Activated T-cell treated with anti-CD3 and anti-CD28 coated beads, Interleukin-2, amount 50 U/mL, for 72 hours (primary cell): ENCODE measurements at regions not wholly inside any gene's neighbourhood (a gene's known extent, or its start where the extent isn't known, plus 50 kb on each side); places are given as distances from the start of the nearest gene placed in this dataset.

Source experiments
- ATAC-seq, 2 donors: fragments of 150-1000 bp; cut with Tn5 transposase; replicated peaks in 1 of 2; 2 replicates each; pipeline ENCODE4 v1.10.0; 2021; ENCODE audit warnings: moderate library complexity in 2 of 2, mild to moderate bottlenecking in 1 of 2
- DNase-seq, 2 donors: peaks; one replicate each; pipeline ENCODE4 v3.0.0; 2021 to 2022; ENCODE audit warnings: mixed read lengths in 1 of 2
- H3K27ac Mint-ChIP-seq: one replicate; pipeline ENCODE4 v1.8.0; 2022; ENCODE audit warnings: mild to moderate bottlenecking, moderate library complexity, mixed read lengths
- H3K27me3 Mint-ChIP-seq: one replicate; pipeline ENCODE4 v1.8.0; 2022; ENCODE audit warnings: low read depth, mixed read lengths
- H3K36me3 Mint-ChIP-seq, 2 donors: one replicate each; pipeline ENCODE4 v1.8.0; 2022; ENCODE audit warnings: mixed read lengths in 2 of 2, mild to moderate bottlenecking in 1 of 2; ENCODE audit not compliant: insufficient read depth in 2 of 2
- H3K4me1 Mint-ChIP-seq: one replicate; pipeline ENCODE4 v1.8.0; 2022; ENCODE audit warnings: low read depth, mixed read lengths
- H3K4me3 Mint-ChIP-seq, 2 donors: one replicate each; pipeline ENCODE4 v1.8.0; 2022; ENCODE audit warnings: mild to moderate bottlenecking in 2 of 2, mixed read lengths in 2 of 2, moderate library complexity in 2 of 2
- H3K9me3 Mint-ChIP-seq, 2 donors: one replicate each; pipeline ENCODE4 v1.8.0; 2022; ENCODE audit warnings: mixed read lengths in 2 of 2

GRCh38 chr5:73265641-73266040 lies 92.6 kb downstream of the TMEM174 start:
- Mint-ChIP-seq H3K36me3 (no peaks in the 10 kb centered on the region), H3K9me3 (no peaks in the 10 kb centered on the region), H3K4me1 (peaks cover 5% of the 10 kb centered on the region), H3K27me3 (peaks cover 78% of the 10 kb centered on the region), H3K4me3 (no peak overlapping the region), H3K27ac (no peak overlapping the region)
- ATAC-seq (no peak), DNase-seq (no peak)

- Mint-ChIP-seq H3K9me3 (no peaks in the 10 kb centered on the region), H3K4me1 (peaks cover 5% of the 10 kb centered on the region), H3K4me3 (no peak overlapping the region), H3K27me3 (peaks cover 78% of the 10 kb centered on the region), H3K36me3 (no peaks in the 10 kb centered on the region), H3K27ac (no peak overlapping the region)
- no peak for ATAC-seq
- DNase-seq: no peak
Measured at GRCh38 chr5:73264631-73265030, 91.6 kb downstream of the TMEM174 start.

- H3K27ac Mint-ChIP-seq: no peak overlapping the region
- H3K4me3 Mint-ChIP-seq: no peak overlapping the region
- H3K9me3 Mint-ChIP-seq: no peaks in the 10 kb centered on the region
- DNase-seq (no peak), ATAC-seq (no peak)
- H3K27me3 Mint-ChIP-seq: peaks cover 85% of the 10 kb centered on the region
- peaks cover 5% of the 10 kb centered on the region for H3K4me1 Mint-ChIP-seq
- H3K36me3 Mint-ChIP-seq: no peaks in the 10 kb centered on the region
Measured at GRCh38 chr5:73263001-73263710, 90.2 kb downstream of the TMEM174 start.

GRCh38 chr5:73256862-73257261 lies 83.9 kb downstream of the TMEM174 start:
- no peak overlapping the region for H3K4me3 Mint-ChIP-seq
- no peak for DNase-seq
- H3K4me1 Mint-ChIP-seq: no peaks in the 10 kb centered on the region
- peaks cover 3 to 8% of the 10 kb centered on the region in 2 donors for H3K9me3 Mint-ChIP-seq
- ATAC-seq: no peak
- peaks cover 0 to 5% of the 10 kb centered on the region in 2 donors for H3K36me3 Mint-ChIP-seq
- H3K27me3 Mint-ChIP-seq: peaks cover 67% of the 10 kb centered on the region
- H3K27ac Mint-ChIP-seq: no peak overlapping the region

GRCh38 chr5:73256462-73256861 lies 83.5 kb downstream of the TMEM174 start:
- ATAC-seq (no peak), DNase-seq (no peak)
- peaks cover 67% of the 10 kb centered on the region for H3K27me3 Mint-ChIP-seq
- no peak overlapping the region for H3K27ac Mint-ChIP-seq
- no peak overlapping the region for H3K4me3 Mint-ChIP-seq
- peaks cover 0 to 5% of the 10 kb centered on the region in 2 donors for H3K36me3 Mint-ChIP-seq
- H3K9me3 Mint-ChIP-seq: peaks cover 3 to 8% of the 10 kb centered on the region in 2 donors
- H3K4me1 Mint-ChIP-seq: no peaks in the 10 kb centered on the region

- Mint-ChIP-seq H3K4me1 (no peaks in the 10 kb centered on the region), H3K9me3 (peaks cover 3 to 8% of the 10 kb centered on the region in 2 donors), H3K36me3 (peaks cover 0 to 5% of the 10 kb centered on the region in 2 donors), H3K27ac (no peak overlapping the region), H3K27me3 (peaks cover 66% of the 10 kb centered on the region), H3K4me3 (no peak overlapping the region)
- no peak for DNase-seq
- ATAC-seq: no peak
Measured at GRCh38 chr5:73256012-73256411, 83.0 kb downstream of the TMEM174 start.

- no peaks in the 10 kb centered on the region for H3K4me1 Mint-ChIP-seq
- peaks cover 65% of the 10 kb centered on the region for H3K27me3 Mint-ChIP-seq
- no peak overlapping the region for H3K4me3 Mint-ChIP-seq
- no peak for ATAC-seq
- no peak overlapping the region for H3K27ac Mint-ChIP-seq
- H3K36me3 Mint-ChIP-seq: peaks cover 0 to 5% of the 10 kb centered on the region in 2 donors
- H3K9me3 Mint-ChIP-seq: peaks cover 3 to 8% of the 10 kb centered on the region in 2 donors
- no peak for DNase-seq
Measured at GRCh38 chr5:73254642-73255041, 81.6 kb downstream of the TMEM174 start.

- Mint-ChIP-seq H3K4me1 (no peaks in the 10 kb centered on the region), H3K36me3 (peaks cover 0 to 5% of the 10 kb centered on the region in 2 donors), H3K4me3 (no peak overlapping the region), H3K27ac (no peak overlapping the region), H3K9me3 (peaks cover 3 to 8% of the 10 kb centered on the region in 2 donors), H3K27me3 (peaks cover 67% of the 10 kb centered on the region)
- ATAC-seq: no peak
- DNase-seq: no peak
Measured at GRCh38 chr5:73253047-73253660, 80.2 kb downstream of the TMEM174 start.

GRCh38 chr5:73250645-73251044 lies 77.7 kb downstream of the TMEM174 start:
- H3K4me1 Mint-ChIP-seq: no peaks in the 10 kb centered on the region
- no peak for ATAC-seq
- no peaks in the 10 kb centered on the region for H3K36me3 Mint-ChIP-seq
- peaks cover 0 to 3% of the 10 kb centered on the region in 2 donors for H3K9me3 Mint-ChIP-seq
- no peak for DNase-seq
- H3K27me3 Mint-ChIP-seq: peaks cover 79% of the 10 kb centered on the region
- H3K4me3 Mint-ChIP-seq: no peak overlapping the region
- no peak overlapping the region for H3K27ac Mint-ChIP-seq

GRCh38 chr5:73242735-73243134 lies 69.7 kb downstream of the TMEM174 start:
- Mint-ChIP-seq H3K27ac (no peak overlapping the region), H3K36me3 (no peaks in the 10 kb centered on the region), H3K27me3 (peaks cover 38% of the 10 kb centered on the region), H3K4me1 (no peaks in the 10 kb centered on the region), H3K9me3 (no peaks in the 10 kb centered on the region), H3K4me3 (no peak overlapping the region)
- DNase-seq (no peak), ATAC-seq (no peak)

- no peaks in the 10 kb centered on the region for H3K9me3 Mint-ChIP-seq
- DNase-seq: no peak
- no peak overlapping the region for H3K27ac Mint-ChIP-seq
- H3K27me3 Mint-ChIP-seq: peaks cover 44% of the 10 kb centered on the region
- no peaks in the 10 kb centered on the region for H3K4me1 Mint-ChIP-seq
- no peak for ATAC-seq
- no peak overlapping the region for H3K4me3 Mint-ChIP-seq
- no peaks in the 10 kb centered on the region for H3K36me3 Mint-ChIP-seq
Measured at GRCh38 chr5:73238873-73239272, 65.9 kb downstream of the TMEM174 start.

- H3K27me3 Mint-ChIP-seq: peaks cover 50% of the 10 kb centered on the region
- DNase-seq (no peak), ATAC-seq (no peak)
- peaks cover 14% of the 10 kb centered on the region for H3K4me1 Mint-ChIP-seq
- H3K36me3 Mint-ChIP-seq: peaks cover 0 to 2% of the 10 kb centered on the region in 2 donors
- no peaks in the 10 kb centered on the region for H3K9me3 Mint-ChIP-seq
- no peak overlapping the region for H3K27ac Mint-ChIP-seq
- H3K4me3 Mint-ChIP-seq: no peak overlapping the region
Measured at GRCh38 chr5:73236541-73237128, 63.6 kb downstream of the TMEM174 start.

GRCh38 chr5:73234204-73234555 lies 61.2 kb downstream of the TMEM174 start:
- Mint-ChIP-seq H3K4me3 (no peak overlapping the region), H3K27ac (no peak overlapping the region), H3K36me3 (peaks cover 0 to 2% of the 10 kb centered on the region in 2 donors), H3K4me1 (peaks cover 19% of the 10 kb centered on the region), H3K27me3 (peaks cover 70% of the 10 kb centered on the region), H3K9me3 (no peaks in the 10 kb centered on the region)
- ATAC-seq (peak in 1 of 2 donors; percentile 5), DNase-seq (no peak)
